ENCODE measurements at regions not wholly inside any gene's neighbourhood (a gene's known extent, or its start where the extent isn't known, plus 50 kb on each side); places are given as distances from the start of the nearest gene placed in this dataset.
A peak's percentile ranks its signal among the peaks of the same experiment; 100 is the strongest.
"Not testable (repeated sequence)": the region's sequence is repeated elsewhere in the genome, so short reads cannot be mapped to it uniquely, and the experiment has no call there.

DNA sequence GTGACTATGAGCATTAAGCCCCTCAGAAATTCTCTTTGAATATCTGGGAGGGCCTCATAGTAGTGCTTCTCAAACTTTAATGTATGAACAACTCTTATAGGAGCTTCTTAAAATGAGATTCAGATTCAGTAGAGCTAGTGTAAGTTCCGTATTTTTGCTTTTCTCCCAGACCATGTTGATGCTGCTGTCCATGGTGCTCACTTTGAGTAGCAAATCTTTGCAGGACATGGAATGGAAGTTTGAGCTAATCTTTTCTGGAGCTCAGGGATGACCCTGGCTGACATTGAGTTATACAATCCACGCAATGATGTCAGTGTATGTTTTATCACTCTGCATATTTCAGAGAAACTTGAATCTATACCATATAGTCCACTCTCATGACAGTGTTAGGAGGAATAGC, 134.2 kb downstream of the OTOL1 start:
- TF ChIP-seq, protein P1, sequence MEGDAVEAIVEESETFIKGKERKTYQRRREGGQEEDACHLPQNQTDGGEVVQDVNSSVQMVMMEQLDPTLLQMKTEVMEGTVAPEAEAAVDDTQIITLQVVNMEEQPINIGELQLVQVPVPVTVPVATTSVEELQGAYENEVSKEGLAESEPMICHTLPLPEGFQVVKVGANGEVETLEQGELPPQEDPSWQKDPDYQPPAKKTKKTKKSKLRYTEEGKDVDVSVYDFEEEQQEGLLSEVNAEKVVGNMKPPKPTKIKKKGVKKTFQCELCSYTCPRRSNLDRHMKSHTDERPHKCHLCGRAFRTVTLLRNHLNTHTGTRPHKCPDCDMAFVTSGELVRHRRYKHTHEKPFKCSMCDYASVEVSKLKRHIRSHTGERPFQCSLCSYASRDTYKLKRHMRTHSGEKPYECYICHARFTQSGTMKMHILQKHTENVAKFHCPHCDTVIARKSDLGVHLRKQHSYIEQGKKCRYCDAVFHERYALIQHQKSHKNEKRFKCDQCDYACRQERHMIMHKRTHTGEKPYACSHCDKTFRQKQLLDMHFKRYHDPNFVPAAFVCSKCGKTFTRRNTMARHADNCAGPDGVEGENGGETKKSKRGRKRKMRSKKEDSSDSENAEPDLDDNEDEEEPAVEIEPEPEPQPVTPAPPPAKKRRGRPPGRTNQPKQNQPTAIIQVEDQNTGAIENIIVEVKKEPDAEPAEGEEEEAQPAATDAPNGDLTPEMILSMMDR (IDR thresholded peaks at IDR 0.05; ENCODE audit: insufficient read depth, low read depth, low read length): no peak
- no peak overlapping the region for H3K4me3 ChIP-seq (ENCODE audit: low read depth, low read length)
- DNase-seq (ENCODE audit: low read depth): peak; percentile 2

DNA sequence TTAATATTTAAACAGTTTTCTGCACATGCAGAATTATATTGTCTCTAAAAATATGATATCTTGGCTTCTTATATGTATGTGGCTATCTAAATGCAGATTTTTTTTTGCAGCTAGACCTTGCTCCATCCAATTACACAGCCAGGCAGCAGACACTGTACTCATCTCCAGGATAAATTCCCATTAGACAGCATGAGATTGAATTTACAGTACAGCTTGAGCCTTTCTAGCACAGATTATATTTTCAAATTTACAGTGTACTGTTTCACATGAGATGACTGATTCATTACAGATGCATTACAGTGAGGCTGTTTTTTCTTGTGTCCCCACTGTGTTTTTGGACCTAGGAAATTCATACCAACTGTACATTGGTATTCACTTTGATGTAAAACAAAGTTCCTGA, 134.9 kb downstream of the OTOL1 start:
- H3K4me3 ChIP-seq (ENCODE audit: low read depth, low read length): no peak overlapping the region
- TF ChIP-seq, protein P1 (IDR thresholded peaks at IDR 0.05; ENCODE audit: insufficient read depth, low read depth, low read length): no peak
- no peak for DNase-seq (ENCODE audit: low read depth)

DNA sequence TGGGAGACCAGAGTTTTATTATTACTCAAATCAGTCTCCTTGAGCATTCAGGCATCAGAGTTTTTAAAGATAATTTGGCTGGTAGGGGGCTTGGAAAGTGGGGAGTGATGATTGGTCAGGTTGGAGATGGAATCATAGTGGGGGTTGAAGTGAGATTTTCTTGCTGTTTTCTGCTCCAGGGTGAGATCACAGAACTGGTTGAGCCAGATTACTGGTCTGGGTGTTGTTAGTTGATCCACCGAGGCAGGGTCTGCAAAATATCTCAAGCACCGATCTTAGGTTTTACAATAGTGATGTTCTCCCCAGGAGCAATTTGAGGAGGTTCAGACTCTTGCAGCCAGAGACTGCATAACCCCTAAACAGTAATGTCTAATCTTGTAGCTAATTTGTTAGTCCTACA, 141.0 kb downstream of the OTOL1 start:
- TF ChIP-seq, protein P1 (IDR thresholded peaks at IDR 0.05; ENCODE audit: insufficient read depth, low read depth, low read length): no peak

DNA sequence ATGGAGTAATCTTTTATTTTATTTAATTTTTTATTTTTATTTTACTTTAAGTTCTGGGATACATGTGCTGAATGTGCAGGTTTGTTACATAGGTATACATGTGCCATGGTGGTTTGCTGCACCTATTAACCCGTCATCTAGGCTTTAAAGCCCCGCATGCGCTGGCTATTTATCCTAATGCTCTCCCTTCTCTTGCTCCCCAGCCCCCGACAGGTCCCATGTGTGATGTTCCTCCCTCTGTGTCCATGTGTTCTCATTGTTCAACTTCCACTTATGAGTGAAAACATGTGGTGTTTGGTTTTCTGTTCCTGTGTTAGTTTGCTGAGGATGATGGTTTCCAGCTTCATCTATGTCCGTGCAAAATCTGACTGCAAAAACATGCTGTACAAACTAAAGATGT, 142.5 kb downstream of the OTOL1 start:
- not testable (repeated sequence) for H3K4me3 ChIP-seq (ENCODE audit: low read depth, low read length); DNase-seq (ENCODE audit: low read depth)

More for the DNA sequence above, 141.0 kb downstream of the OTOL1 start:
- no peak for DNase-seq (ENCODE audit: low read depth)
- H3K4me3 ChIP-seq (ENCODE audit: low read depth, low read length): no peak overlapping the region

DNA sequence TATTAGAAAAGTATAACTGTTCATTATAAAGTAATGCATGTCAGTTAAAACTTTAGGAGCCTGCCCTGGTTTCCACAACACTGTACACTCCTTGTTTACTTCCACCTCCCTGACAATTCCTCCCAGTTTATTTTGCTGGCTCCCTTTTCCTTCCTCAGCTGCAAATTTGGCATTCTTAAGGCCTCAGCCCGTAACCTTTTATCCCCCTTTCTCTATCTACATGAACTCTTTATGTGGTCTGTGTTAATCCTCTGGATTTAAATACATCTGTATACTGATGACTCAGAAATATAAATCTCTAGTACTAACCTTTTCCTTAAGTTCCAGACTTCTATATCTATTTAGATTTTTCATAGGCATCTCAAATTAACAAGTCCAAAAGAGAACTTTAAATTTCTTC, 143.6 kb downstream of the OTOL1 start:
- H3K4me3 ChIP-seq (ENCODE audit: low read depth, low read length): no peak overlapping the region
- TF ChIP-seq, protein P1 (IDR thresholded peaks at IDR 0.05; ENCODE audit: insufficient read depth, low read depth, low read length): no peak
- DNase-seq (ENCODE audit: low read depth): no peak

DNA sequence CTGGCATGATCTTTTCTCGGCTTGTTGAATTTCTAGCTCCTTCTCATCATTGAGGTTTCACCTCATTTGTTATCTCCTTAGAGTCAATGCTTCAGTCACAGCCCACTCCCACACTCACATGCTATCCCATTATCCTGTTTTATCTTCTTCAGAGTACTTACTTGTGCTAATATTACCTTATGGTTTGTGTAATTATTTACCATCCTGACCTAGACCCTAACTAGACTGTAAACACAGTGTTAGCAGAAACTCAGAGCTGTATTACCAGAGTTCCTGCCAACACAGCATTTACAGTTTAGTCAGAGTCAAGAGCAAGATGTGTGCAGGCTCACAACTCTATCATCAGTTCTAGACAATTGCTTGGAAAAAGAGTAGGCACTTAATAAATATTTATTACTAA, 144.7 kb downstream of the OTOL1 start:
- no peak overlapping the region for H3K4me3 ChIP-seq (ENCODE audit: low read depth, low read length)
- DNase-seq (ENCODE audit: low read depth): no peak
- TF ChIP-seq, protein P1 (IDR thresholded peaks at IDR 0.05; ENCODE audit: insufficient read depth, low read depth, low read length): no peak

DNA sequence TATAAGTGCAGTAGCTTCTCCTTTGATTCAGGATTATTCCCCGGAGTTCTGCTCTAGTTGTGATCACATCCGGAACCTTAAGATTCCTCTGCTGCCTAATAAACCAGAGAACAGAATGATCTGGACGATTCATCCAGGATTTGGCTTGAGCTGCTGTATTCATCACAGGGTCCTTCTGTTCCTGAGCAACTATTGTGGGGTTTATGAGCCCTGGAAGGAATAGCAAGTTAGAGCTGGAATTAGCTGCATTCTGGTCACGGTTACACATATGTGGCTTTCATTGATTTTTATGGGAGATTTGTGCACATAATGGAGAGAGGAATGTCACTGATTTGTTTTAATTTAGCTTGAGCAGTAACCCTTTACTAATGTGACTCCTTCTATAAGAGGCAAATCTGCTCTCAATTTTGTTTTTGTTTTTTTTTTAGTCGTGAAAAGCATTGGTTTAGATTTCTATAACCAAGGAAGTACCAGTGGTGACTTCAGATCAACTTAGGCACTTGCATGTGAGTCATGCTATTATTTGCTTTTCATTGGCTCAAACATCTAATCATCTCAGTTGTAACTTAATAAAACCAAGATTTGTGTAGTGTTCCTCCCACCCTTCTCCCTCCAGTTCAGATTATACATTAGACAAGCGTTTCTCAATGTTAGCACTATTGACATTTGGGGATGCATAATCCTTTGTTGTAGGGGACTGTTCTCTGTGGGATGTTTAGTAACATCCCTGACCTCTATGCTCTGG, 148.5 kb downstream of the OTOL1 start:
- no peak for DNase-seq (ENCODE audit: low read depth)
- TF ChIP-seq, protein P1 (IDR thresholded peaks at IDR 0.05; ENCODE audit: insufficient read depth, low read depth, low read length): no peak
- no peak overlapping the region for H3K4me3 ChIP-seq (ENCODE audit: low read depth, low read length)
